Cardiac fibroblast (primary cell): ENCODE measurements at regions not wholly inside any gene's neighbourhood (a gene's known extent, or its start where the extent isn't known, plus 50 kb on each side); places are given as distances from the start of the nearest gene placed in this dataset.

Source experiments
- DNase-seq, 2 donors: peaks; one replicate each; pipeline versions ENCODE4 v3.0.0 to v3.0.0-alpha.2; 2010; ENCODE audit warnings: low read depth in 2 of 2
- H3K4me3 ChIP-seq, 2 donors: replicated peaks in 1 of 2; 1 replicate in 1 of 2; 2 replicates in 1 of 2; pipeline ENCODE4 v1.5.1; 2011; ENCODE audit warnings: low read depth in 2 of 2, low read length in 2 of 2, mild to moderate bottlenecking in 2 of 2, moderate library complexity in 1 of 2
- CTCF ChIP-seq: IDR thresholded peaks from one replicate; pipeline ENCODE4 v1.5.1; 2011; ENCODE audit warnings: low read depth, mild to moderate bottlenecking, low read length, inconsistent platforms

GRCh38 chr3:89571707-89572106 lies 464.3 kb downstream of the EPHA3 start:
- peak in 1 of 2 donors; percentile 59 for DNase-seq
- H3K4me3 ChIP-seq = no peak overlapping the region
- TF ChIP-seq CTCF = no peak

GRCh38 chr3:89572261-89572660 lies 464.8 kb downstream of the EPHA3 start:
- TF ChIP-seq CTCF = no peak
- peak; percentile 24 to 63 for DNase-seq
- no peak overlapping the region for H3K4me3 ChIP-seq

GRCh38 chr3:89576417-89576816 lies 469.0 kb downstream of the EPHA3 start:
- TF ChIP-seq CTCF = no peak
- DNase-seq = no peak
- H3K4me3 ChIP-seq = no peak overlapping the region

- no peak for DNase-seq
- TF ChIP-seq CTCF = no peak
- H3K4me3 ChIP-seq = no peak overlapping the region
Measured at GRCh38 chr3:89577637-89578530, 470.5 kb downstream of the EPHA3 start.

- no peak for TF ChIP-seq CTCF
- H3K4me3 ChIP-seq = no peak overlapping the region
- peak in 1 of 2 donors; percentile 41 for DNase-seq
Measured at GRCh38 chr3:89580859-89581258, 473.4 kb downstream of the EPHA3 start.

GRCh38 chr3:89584398-89584797 lies 477.0 kb downstream of the EPHA3 start:
- TF ChIP-seq CTCF = no peak
- H3K4me3 ChIP-seq = no peak overlapping the region
- DNase-seq = peak in 1 of 2 donors; percentile 48

- DNase-seq = no peak
- no peak overlapping the region for H3K4me3 ChIP-seq
- no peak for TF ChIP-seq CTCF
Measured at GRCh38 chr3:89586256-89586655, 478.8 kb downstream of the EPHA3 start.
